GM23248 (cell line): ENCODE measurements at regions not wholly inside any gene's neighbourhood (a gene's known extent, or its start where the extent isn't known, plus 50 kb on each side); places are given as distances from the start of the nearest gene placed in this dataset.
"Not testable (repeated sequence)": the region's sequence is repeated elsewhere in the genome, so short reads cannot be mapped to it uniquely, and the experiment has no call there.

Experiments
- DNase-seq: peaks from one replicate; pipeline ENCODE4 v3.0.0-alpha.2; 2015
- H2AFZ ChIP-seq: fragments of 200-600 bp; sonication (generic); 2 replicates; pipeline ENCODE4 v1.6.1; 2016; ENCODE audit warnings: antibody characterized with exemption
- H3F3A ChIP-seq: fragments of 200-600 bp; sonication (generic); 2 replicates; pipeline ENCODE4 v1.6.1; 2016; ENCODE audit warnings: mild to moderate bottlenecking, antibody characterized with exemption, mixed run types; ENCODE audit not compliant: insufficient read depth
- H3K27ac ChIP-seq: fragments of 200-600 bp; sonication (generic); 2 replicates; pipeline ENCODE4 v1.5.1; 2016; ENCODE audit warnings: mild to moderate bottlenecking
- H3K27me3 ChIP-seq: fragments of 200-600 bp; sonication (generic); replicated peaks from 2 replicates; pipeline ENCODE4 v1.6.1; 2016; ENCODE audit warnings: mild to moderate bottlenecking; ENCODE audit not compliant: insufficient read depth
- H3K36me3 ChIP-seq: fragments of 200-600 bp; sonication (generic); 2 replicates; pipeline ENCODE4 v1.6.1; 2016; ENCODE audit warnings: low read depth, mild to moderate bottlenecking
- H3K4me1 ChIP-seq: fragments of 200-600 bp; sonication (generic); 2 replicates; pipeline ENCODE4 v1.6.1; 2016; ENCODE audit warnings: mild to moderate bottlenecking; ENCODE audit not compliant: insufficient read depth
- H3K4me2 ChIP-seq: fragments of 200-600 bp; sonication (generic); one replicate; pipeline ENCODE4 v1.6.1; 2016; ENCODE audit warnings: mild to moderate bottlenecking; ENCODE audit not compliant: unreplicated experiment
- H3K4me3 ChIP-seq: fragments of 200-600 bp; sonication (generic); 2 replicates; pipeline ENCODE4 v1.5.1; 2016; ENCODE audit warnings: mild to moderate bottlenecking
- H3K79me2 ChIP-seq: fragments of 200-600 bp; sonication (generic); 2 replicates; pipeline ENCODE4 v1.6.1; 2016; ENCODE audit warnings: mild to moderate bottlenecking; ENCODE audit not compliant: insufficient read depth
- H3K9ac ChIP-seq: fragments of 200-600 bp; sonication (generic); 2 replicates; pipeline ENCODE4 v1.6.1; 2016; ENCODE audit warnings: mild to moderate bottlenecking
- H3K9me2 ChIP-seq: fragments of 200-600 bp; sonication (generic); 2 replicates; pipeline ENCODE4 v1.6.1; 2016; ENCODE audit warnings: mixed run types, mild to moderate bottlenecking, moderate library complexity; ENCODE audit not compliant: insufficient read depth
- H3K9me3 ChIP-seq: fragments of 200-600 bp; sonication (generic); one replicate; pipeline ENCODE4 v1.6.1; 2017; ENCODE audit warnings: low read depth
- H4K20me1 ChIP-seq: fragments of 200-600 bp; sonication (generic); 2 replicates; pipeline ENCODE4 v1.6.0; 2016; ENCODE audit not compliant: insufficient read depth
- EZH2 ChIP-seq: fragments of 200-600 bp; sonication (generic); IDR thresholded peaks from 2 replicates; pipeline ENCODE4 v1.6.1; 2018; ENCODE audit warnings: antibody characterized with exemption, mild to moderate bottlenecking; ENCODE audit not compliant: insufficient read depth, poor library complexity, severe bottlenecking
- EZH2phosphoT487 ChIP-seq: fragments of 200-600 bp; sonication (generic); IDR thresholded peaks from 2 replicates; pipeline ENCODE4 v1.6.1; 2018; ENCODE audit warnings: antibody characterized with exemption, moderate library complexity, mild to moderate bottlenecking, low read depth; ENCODE audit not compliant: insufficient read depth
- WGBS, 2 experiments: methylation state at CpG; one replicate each; pipeline ENCODE4 v1.1.6; 2015 to 2017; ENCODE audit warnings: low lambda C conversion rate in 2 of 2, low coverage in 1 of 2; ENCODE audit errors: missing lambda C conversion rate in 2 of 2; 5-methylcytosine and 5-hydroxymethylcytosine counted together
- in situ Hi-C: fragments of 300-500 bp; cut with MboI; formaldehyde crosslinking; loops from 2 replicates; pipeline ENCODE4 v1.15.0; 2020

GRCh38 chr2:65914244-65914786 is 481.9 kb upstream of the SPRED2 start:
- H3K9me2 ChIP-seq = no peaks in the 10 kb centered on the region
- no peak overlapping the region for H3K27ac ChIP-seq
- no peaks in the 10 kb centered on the region for H3K36me3 ChIP-seq
- H4K20me1 ChIP-seq = no peaks in the 10 kb centered on the region
- no peaks in the 10 kb centered on the region for H3K79me2 ChIP-seq
- TF ChIP-seq EZH2phosphoT487 (no peak), EZH2 (no peak)
- H3F3A ChIP-seq = no peaks in the 10 kb centered on the region
- no peaks in the 10 kb centered on the region for H3K9me3 ChIP-seq
- H3K27me3 ChIP-seq = no peaks in the 10 kb centered on the region; the same call in 1 of the 2 replicates
- no peak overlapping the region for H3K4me2 ChIP-seq
- DNase-seq = no peak
- H3K9ac ChIP-seq = no peak overlapping the region
- H2AFZ ChIP-seq = no peak overlapping the region
- in situ Hi-C loops = no loop called here
- H3K4me1 ChIP-seq = no peaks in the 10 kb centered on the region
- H3K4me3 ChIP-seq = no peak overlapping the region
- WGBS, 2 experiments = 51 to 59% methylated on average over 7 of the region's 7 CpGs

- no peaks in the 10 kb centered on the region; the same call in 1 of the 2 replicates for H3K27me3 ChIP-seq
These were observed 481.4 kb upstream of the SPRED2 start for GRCh38 chr2:65913813-65914212.

GRCh38 chr2:65901756-65902155 is 469.4 kb upstream of the SPRED2 start:
- no peaks in the 10 kb centered on the region for H3K27me3 ChIP-seq
- H3K79me2 ChIP-seq = no peaks in the 10 kb centered on the region
- WGBS, 2 experiments = 0% methylated on average over 1 of the region's 1 CpG
- H3K9ac ChIP-seq = no peak overlapping the region
- H4K20me1 ChIP-seq = no peaks in the 10 kb centered on the region
- H3K27ac ChIP-seq = no peak overlapping the region
- H3K9me2 ChIP-seq = no peaks in the 10 kb centered on the region
- H3K9me3 ChIP-seq = no peaks in the 10 kb centered on the region
- H2AFZ ChIP-seq = no peak overlapping the region
- no peaks in the 10 kb centered on the region for H3F3A ChIP-seq
- in situ Hi-C loops = no loop called here
- H3K4me2 ChIP-seq = no peak overlapping the region
- H3K4me1 ChIP-seq = no peaks in the 10 kb centered on the region
- TF ChIP-seq EZH2phosphoT487 (no peak), EZH2 (no peak)
- no peak overlapping the region for H3K4me3 ChIP-seq
- no peak for DNase-seq
- no peaks in the 10 kb centered on the region for H3K36me3 ChIP-seq

More at GRCh38 chr2:65913813-65914212, 481.4 kb upstream of the SPRED2 start:
- no peak overlapping the region for H3K4me3 ChIP-seq
- no peaks in the 10 kb centered on the region for H4K20me1 ChIP-seq
- TF ChIP-seq EZH2phosphoT487 = no peak
- TF ChIP-seq EZH2 = no peak
- 49 to 58% methylated on average over 9 of the region's 9 CpGs for WGBS, 2 experiments
- in situ Hi-C loops = no loop called here
- H2AFZ ChIP-seq = no peak overlapping the region
- no peaks in the 10 kb centered on the region for H3K4me1 ChIP-seq
- H3K27ac ChIP-seq = no peak overlapping the region
- H3K9ac ChIP-seq = no peak overlapping the region
- no peaks in the 10 kb centered on the region for H3K79me2 ChIP-seq
- no peaks in the 10 kb centered on the region for H3K36me3 ChIP-seq
- DNase-seq = no peak
- no peak overlapping the region for H3K4me2 ChIP-seq
- H3K9me3 ChIP-seq = no peaks in the 10 kb centered on the region
- no peaks in the 10 kb centered on the region for H3K9me2 ChIP-seq
- H3F3A ChIP-seq = no peaks in the 10 kb centered on the region

GRCh38 chr2:65896446-65896845 is 464.0 kb upstream of the SPRED2 start:
- DNase-seq = no peak
- Histone ChIP-seq H3F3A (no peaks in the 10 kb centered on the region), H2AFZ (no peak overlapping the region), H3K79me2 (no peaks in the 10 kb centered on the region), H3K36me3 (no peaks in the 10 kb centered on the region), H3K9me2 (no peaks in the 10 kb centered on the region), H3K27ac (no peak overlapping the region), H3K27me3 (no peaks in the 10 kb centered on the region), H3K4me1 (no peaks in the 10 kb centered on the region), H3K9ac (no peak overlapping the region), H3K4me3 (no peak overlapping the region), H3K4me2 (no peak overlapping the region), H3K9me3 (no peaks in the 10 kb centered on the region), H4K20me1 (no peaks in the 10 kb centered on the region)
- no peak for TF ChIP-seq EZH2phosphoT487
- no peak for TF ChIP-seq EZH2
- whole genome bisulfite sequencing, 2 experiments = 57 to 61% methylated on average over 4 of the region's 4 CpGs
- in situ Hi-C loops = no loop called here

GRCh38 chr2:65890131-65890530 is 457.7 kb upstream of the SPRED2 start:
- H3K4me2 ChIP-seq, H3K4me1 ChIP-seq, in situ Hi-C loops, H2AFZ ChIP-seq, H3K9me2 ChIP-seq, H3F3A ChIP-seq, H3K27me3 ChIP-seq, H3K4me3 ChIP-seq, DNase-seq, H3K9me3 ChIP-seq, H3K79me2 ChIP-seq, H3K9ac ChIP-seq, H3K36me3 ChIP-seq, H3K27ac ChIP-seq, H4K20me1 ChIP-seq: not testable (repeated sequence)
- 23 to 34% methylated on average over 6 of the region's 6 CpGs for WGBS, 2 experiments
